ENCODE measurements at regions not wholly inside any gene's neighbourhood (a gene's known extent, or its start where the extent isn't known, plus 50 kb on each side); places are given as distances from the start of the nearest gene placed in this dataset.

- no peak overlapping the region for H3K4me2 ChIP-seq (ENCODE audit: low read depth, low read length)
- no peaks in the 10 kb centered on the region for H3K79me2 ChIP-seq (ENCODE audit: insufficient read depth, low read length)
- ATAC-seq (no peak), FAIRE-seq (no peak), DNase-seq (ENCODE audit: low spot score) (no peak)
- BruUV-seq (replicated peaks), result no TSS peak
- TF ChIP-seq ZNF142 (CRISPR knock-in tag; IDR thresholded peaks at IDR 0.05) (no peak), HNRNPL (IDR thresholded peaks at IDR 0.05; ENCODE audit: low read depth, low read length) (no peak), MIXL1 (CRISPR knock-in tag; IDR thresholded peaks at IDR 0.05) (no peak), STAT6 (CRISPR knock-in tag; IDR thresholded peaks at IDR 0.05; ENCODE audit: borderline replicate concordance) (no peak), ARNT2 (CRISPR knock-in tag; IDR thresholded peaks at IDR 0.05; ENCODE audit: low read depth) (no peak), HOXD1 (CRISPR knock-in tag; IDR thresholded peaks at IDR 0.05) (no peak), KAT8 (CRISPR knock-in tag; IDR thresholded peaks at IDR 0.05) (no peak), ZSCAN31 (CRISPR knock-in tag; IDR thresholded peaks at IDR 0.05; ENCODE audit: low read depth) (no peak), ZNF317 (CRISPR knock-in tag; IDR thresholded peaks at IDR 0.05) (no peak), DBP (CRISPR knock-in tag; IDR thresholded peaks at IDR 0.05; ENCODE audit: not compliant biosample characterization) (no peak), TOE1 (CRISPR knock-in tag; IDR thresholded peaks at IDR 0.05) (no peak), ZXDC (CRISPR knock-in tag; IDR thresholded peaks at IDR 0.05) (no peak), HCFC1 (IDR thresholded peaks at IDR 0.05; ENCODE audit: low read depth, low read length) (no peak), SUZ12 (IDR thresholded peaks at IDR 0.05; ENCODE audit: low read depth, low read length) (no peak)
- peaks cover 5% of the 10 kb centered on the region; the same call in 1 of the 2 replicates for H3K9me3 ChIP-seq (ENCODE audit: low read length)
- POLR2A ChIA-PET, result no interaction called here
- CTCF ChIA-PET (ENCODE audit: low intra/inter-chr PET ratio, low total read pairs), result no interaction called here
- no peak overlapping the region for H3K4me3 ChIP-seq (replicated peaks in 1 of 3; ENCODE audit: insufficient read depth in 1 of 3, low read depth in 2 of 3, low read length in 3 of 3)
- no peaks in the 10 kb centered on the region for H3K36me3 ChIP-seq (replicated peaks in 1 of 2; ENCODE audit: control insufficient read depth in 1 of 2, insufficient read depth in 2 of 2, low read length in 2 of 2)
- no peak overlapping the region for H3K27ac ChIP-seq (ENCODE audit: extremely low read length, insufficient read depth, low read length)
- no peak overlapping the region for H3K9ac ChIP-seq (ENCODE audit: insufficient read depth, low read depth, low read length)
- no peak overlapping the region for H2AFZ ChIP-seq (ENCODE audit: low read length)
- H3K27me3 ChIP-seq (ENCODE audit: control insufficient read depth in 1 of 2, insufficient read depth in 2 of 2, low read length in 2 of 2), result no peaks in the 10 kb centered on the region
- intact Hi-C loops (cut with micrococcal nuclease; ENCODE audit: unreplicated experiment) (no loop called here), in situ Hi-C loops (cut with HindIII; ENCODE audit: extremely low pct_ligation_motif_present, low pct_unique_long_range_greater_than_20kb) (no loop called here)
- no peaks in the 10 kb centered on the region for H4K20me1 ChIP-seq (ENCODE audit: insufficient read depth, low read length)
- H3K4me1 ChIP-seq (ENCODE audit: insufficient read depth, low read length), result no peaks in the 10 kb centered on the region
- WGBS (ENCODE audit: low lambda C conversion rate), result 24% methylated on average over 9 of the region's 9 CpGs
Measured at GRCh38 chr16:6753553-6753952, 579.1 kb upstream of the RBFOX1 start.

All from HepG2 (cell line).